ENCODE measurements at regions not wholly inside any gene's neighbourhood (a gene's known extent, or its start where the extent isn't known, plus 50 kb on each side); places are given as distances from the start of the nearest gene placed in this dataset.

- Histone ChIP-seq H3K4me1 (ENCODE audit: control insufficient read depth, extremely low read depth, insufficient read depth, low read length) (no peaks in the 10 kb centered on the region), H3K79me2 (ENCODE audit: control insufficient read depth, insufficient read depth, low read length) (no peaks in the 10 kb centered on the region), H3K36me3 (ENCODE audit: control insufficient read depth in 2 of 2, extremely low read depth in 1 of 2, insufficient read depth in 2 of 2, low read length in 2 of 2) (no peaks in the 10 kb centered on the region), H3K27ac (ENCODE audit: control insufficient read depth, insufficient read depth, low read length) (no peak overlapping the region), H4K20me1 (ENCODE audit: control insufficient read depth, extremely low read depth, insufficient read depth, low read length) (no peaks in the 10 kb centered on the region), H3K4me2 (ENCODE audit: control insufficient read depth, extremely low read depth, insufficient read depth, low read depth, low read length) (no peak overlapping the region), H3K27me3 (ENCODE audit: control insufficient read depth, extremely low read depth, insufficient read depth, low read length) (no peaks in the 10 kb centered on the region), H3K9me3 (ENCODE audit: control insufficient read depth, low read depth, low read length) (no peaks in the 10 kb centered on the region), H3K9me1 (ENCODE audit: control insufficient read depth, extremely low read depth, insufficient read depth, low read length) (no peaks in the 10 kb centered on the region), H3K4me3 (ENCODE audit: control insufficient read depth in 2 of 3, extremely low read depth in 1 of 3, insufficient read depth in 2 of 3, low read depth in 1 of 3, low read length in 3 of 3) (no peak overlapping the region), H2AFZ (ENCODE audit: control insufficient read depth, low read length) (no peak overlapping the region), H3K9ac (ENCODE audit: control insufficient read depth, extremely low read depth, insufficient read depth, low read length) (no peak overlapping the region)
- DNase-seq (ENCODE audit: low read depth, low spot score), result no peak
- TF ChIP-seq, protein P1, sequence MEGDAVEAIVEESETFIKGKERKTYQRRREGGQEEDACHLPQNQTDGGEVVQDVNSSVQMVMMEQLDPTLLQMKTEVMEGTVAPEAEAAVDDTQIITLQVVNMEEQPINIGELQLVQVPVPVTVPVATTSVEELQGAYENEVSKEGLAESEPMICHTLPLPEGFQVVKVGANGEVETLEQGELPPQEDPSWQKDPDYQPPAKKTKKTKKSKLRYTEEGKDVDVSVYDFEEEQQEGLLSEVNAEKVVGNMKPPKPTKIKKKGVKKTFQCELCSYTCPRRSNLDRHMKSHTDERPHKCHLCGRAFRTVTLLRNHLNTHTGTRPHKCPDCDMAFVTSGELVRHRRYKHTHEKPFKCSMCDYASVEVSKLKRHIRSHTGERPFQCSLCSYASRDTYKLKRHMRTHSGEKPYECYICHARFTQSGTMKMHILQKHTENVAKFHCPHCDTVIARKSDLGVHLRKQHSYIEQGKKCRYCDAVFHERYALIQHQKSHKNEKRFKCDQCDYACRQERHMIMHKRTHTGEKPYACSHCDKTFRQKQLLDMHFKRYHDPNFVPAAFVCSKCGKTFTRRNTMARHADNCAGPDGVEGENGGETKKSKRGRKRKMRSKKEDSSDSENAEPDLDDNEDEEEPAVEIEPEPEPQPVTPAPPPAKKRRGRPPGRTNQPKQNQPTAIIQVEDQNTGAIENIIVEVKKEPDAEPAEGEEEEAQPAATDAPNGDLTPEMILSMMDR (optimal IDR thresholded peaks at IDR 0.05 in 1 of 3, IDR thresholded peaks at IDR 0.05 in 1 of 3, conservative IDR thresholded peaks at IDR 0.05 in 1 of 3; ENCODE audit: extremely low read depth in 1 of 3, insufficient read depth in 2 of 3, low read length in 3 of 3), result no peak
- no peak for TF ChIP-seq EZH2 (IDR thresholded peaks at IDR 0.05; ENCODE audit: low read length)
- no peak for FAIRE-seq
- dilution Hi-C loops (cut with MboI; ENCODE audit: extremely low pct_ligation_motif_present, low sequenced_read_pairs), result no loop called here
Measured at GRCh38 chr18:25814841-25815458, 275.5 kb downstream of the SS18 start.

GRCh38 chr18:25813110-25813509 lies 277.3 kb downstream of the SS18 start:
- Histone ChIP-seq H4K20me1 (ENCODE audit: control insufficient read depth, extremely low read depth, insufficient read depth, low read length) (no peaks in the 10 kb centered on the region), H3K9me3 (ENCODE audit: control insufficient read depth, low read depth, low read length) (no peaks in the 10 kb centered on the region), H3K9ac (ENCODE audit: control insufficient read depth, extremely low read depth, insufficient read depth, low read length) (no peak overlapping the region), H2AFZ (ENCODE audit: control insufficient read depth, low read length) (no peak overlapping the region), H3K79me2 (ENCODE audit: control insufficient read depth, insufficient read depth, low read length) (no peaks in the 10 kb centered on the region), H3K27ac (ENCODE audit: control insufficient read depth, insufficient read depth, low read length) (no peak overlapping the region), H3K4me1 (ENCODE audit: control insufficient read depth, extremely low read depth, insufficient read depth, low read length) (no peaks in the 10 kb centered on the region), H3K27me3 (ENCODE audit: control insufficient read depth, extremely low read depth, insufficient read depth, low read length) (no peaks in the 10 kb centered on the region), H3K4me2 (ENCODE audit: control insufficient read depth, extremely low read depth, insufficient read depth, low read depth, low read length) (no peak overlapping the region), H3K9me1 (ENCODE audit: control insufficient read depth, extremely low read depth, insufficient read depth, low read length) (no peaks in the 10 kb centered on the region), H3K4me3 (ENCODE audit: control insufficient read depth in 2 of 3, extremely low read depth in 1 of 3, insufficient read depth in 2 of 3, low read depth in 1 of 3, low read length in 3 of 3) (no peak overlapping the region), H3K36me3 (ENCODE audit: control insufficient read depth in 2 of 2, extremely low read depth in 1 of 2, insufficient read depth in 2 of 2, low read length in 2 of 2) (no peaks in the 10 kb centered on the region)
- dilution Hi-C loops (cut with MboI; ENCODE audit: extremely low pct_ligation_motif_present, low sequenced_read_pairs), result no loop called here
- FAIRE-seq (no peak), DNase-seq (ENCODE audit: low read depth, low spot score) (no peak)
- TF ChIP-seq EZH2 (IDR thresholded peaks at IDR 0.05; ENCODE audit: low read length), result no peak
- TF ChIP-seq, protein P1 (optimal IDR thresholded peaks at IDR 0.05 in 1 of 3, IDR thresholded peaks at IDR 0.05 in 1 of 3, conservative IDR thresholded peaks at IDR 0.05 in 1 of 3; ENCODE audit: extremely low read depth in 1 of 3, insufficient read depth in 2 of 3, low read length in 3 of 3), result no peak

All from keratinocyte (primary cell).